ENCODE measurements at regions not wholly inside any gene's neighbourhood (a gene's known extent, or its start where the extent isn't known, plus 50 kb on each side); places are given as distances from the start of the nearest gene placed in this dataset.

DNA sequence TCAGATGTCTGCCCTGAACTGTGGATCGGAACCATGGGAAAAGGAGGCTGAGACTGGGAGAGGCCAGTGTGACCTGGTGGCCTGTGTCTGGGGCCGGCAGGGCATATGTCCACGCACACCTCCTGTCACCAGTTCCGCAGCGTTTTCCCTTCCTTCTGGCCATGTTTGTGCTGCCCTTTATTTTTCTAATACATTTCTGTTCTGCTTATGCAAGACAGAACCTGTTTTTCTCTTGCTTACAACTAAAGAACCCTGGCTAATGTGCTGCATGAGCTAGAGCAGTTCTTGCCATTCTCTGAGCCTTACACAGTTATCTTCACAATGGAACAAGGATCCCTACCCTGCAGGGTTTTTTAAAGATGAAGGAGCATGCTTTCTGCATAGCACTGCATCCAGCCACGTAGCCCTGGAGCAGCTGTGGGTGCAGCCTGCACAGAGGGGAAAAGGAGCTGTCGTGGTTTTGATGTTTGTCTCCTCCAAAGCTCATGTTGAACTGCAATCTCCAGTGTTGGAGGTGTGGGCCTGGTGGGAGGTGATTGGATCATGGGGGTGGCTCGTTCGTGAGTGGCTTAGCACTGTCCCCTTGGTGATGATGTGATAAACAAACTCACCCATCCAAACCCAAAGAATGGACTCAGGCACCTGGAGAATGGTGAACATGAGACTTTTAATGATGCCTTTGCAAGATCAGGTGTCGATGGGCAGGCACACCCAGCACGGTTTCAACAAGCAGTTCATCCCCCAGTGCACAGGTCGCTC lies 84.8 kb upstream of the SHANK2 start:
- Histone ChIP-seq H3K36me3 (ENCODE audit: control insufficient read depth in 2 of 2, extremely low read depth in 1 of 2, insufficient read depth in 2 of 2, low read length in 2 of 2) (no peaks in the 10 kb centered on the region), H4K20me1 (ENCODE audit: control insufficient read depth, extremely low read depth, insufficient read depth, low read length) (no peaks in the 10 kb centered on the region), H3K79me2 (ENCODE audit: control insufficient read depth, insufficient read depth, low read length) (no peaks in the 10 kb centered on the region), H3K4me1 (ENCODE audit: control insufficient read depth, extremely low read depth, insufficient read depth, low read length) (peaks cover 11% of the 10 kb centered on the region), H3K27ac (ENCODE audit: control insufficient read depth, insufficient read depth, low read length) (no peak overlapping the region), H2AFZ (ENCODE audit: control insufficient read depth, low read length) (no peak overlapping the region), H3K9me1 (ENCODE audit: control insufficient read depth, extremely low read depth, insufficient read depth, low read length) (no peaks in the 10 kb centered on the region), H3K27me3 (ENCODE audit: control insufficient read depth, extremely low read depth, insufficient read depth, low read length) (no peaks in the 10 kb centered on the region), H3K4me3 (ENCODE audit: control insufficient read depth in 2 of 3, extremely low read depth in 1 of 3, insufficient read depth in 2 of 3, low read depth in 1 of 3, low read length in 3 of 3) (no peak overlapping the region), H3K4me2 (ENCODE audit: control insufficient read depth, extremely low read depth, insufficient read depth, low read depth, low read length) (no peak overlapping the region), H3K9ac (ENCODE audit: control insufficient read depth, extremely low read depth, insufficient read depth, low read length) (no peak overlapping the region), H3K9me3 (ENCODE audit: control insufficient read depth, low read depth, low read length) (no peaks in the 10 kb centered on the region)
- dilution Hi-C loops (cut with MboI; ENCODE audit: extremely low pct_ligation_motif_present, low sequenced_read_pairs), result no loop called here
- FAIRE-seq (no peak), DNase-seq (ENCODE audit: low read depth, low spot score) (no peak)
- TF ChIP-seq EZH2 (IDR thresholded peaks at IDR 0.05; ENCODE audit: low read length) (no peak), CTCF (optimal IDR thresholded peaks at IDR 0.05 in 1 of 3, IDR thresholded peaks at IDR 0.05 in 1 of 3, conservative IDR thresholded peaks at IDR 0.05 in 1 of 3; ENCODE audit: extremely low read depth in 1 of 3, insufficient read depth in 2 of 3, low read length in 3 of 3) (no peak)

- no peak for FAIRE-seq
Observed at GRCh38 chr11:71336176-71336995, 84.0 kb upstream of the SHANK2 start.

More at GRCh38 chr11:71336176-71336995, 84.0 kb upstream of the SHANK2 start:
- H2AFZ ChIP-seq (ENCODE audit: control insufficient read depth, low read length), result no peak overlapping the region
- H3K27ac ChIP-seq (ENCODE audit: control insufficient read depth, insufficient read depth, low read length), result no peak overlapping the region
- no peaks in the 10 kb centered on the region for H3K9me3 ChIP-seq (ENCODE audit: control insufficient read depth, low read depth, low read length)
- no peaks in the 10 kb centered on the region for H3K9me1 ChIP-seq (ENCODE audit: control insufficient read depth, extremely low read depth, insufficient read depth, low read length)
- no peaks in the 10 kb centered on the region for H3K36me3 ChIP-seq (ENCODE audit: control insufficient read depth in 2 of 2, extremely low read depth in 1 of 2, insufficient read depth in 2 of 2, low read length in 2 of 2)
- DNase-seq (ENCODE audit: low read depth, low spot score), result no peak
- H3K27me3 ChIP-seq (ENCODE audit: control insufficient read depth, extremely low read depth, insufficient read depth, low read length), result no peaks in the 10 kb centered on the region
- H3K4me2 ChIP-seq (ENCODE audit: control insufficient read depth, extremely low read depth, insufficient read depth, low read depth, low read length), result no peak overlapping the region
- no peaks in the 10 kb centered on the region for H3K79me2 ChIP-seq (ENCODE audit: control insufficient read depth, insufficient read depth, low read length)
- peaks cover 11% of the 10 kb centered on the region for H3K4me1 ChIP-seq (ENCODE audit: control insufficient read depth, extremely low read depth, insufficient read depth, low read length)
- H4K20me1 ChIP-seq (ENCODE audit: control insufficient read depth, extremely low read depth, insufficient read depth, low read length), result no peaks in the 10 kb centered on the region
- dilution Hi-C loops (cut with MboI; ENCODE audit: extremely low pct_ligation_motif_present, low sequenced_read_pairs), result no loop called here
- no peak overlapping the region for H3K9ac ChIP-seq (ENCODE audit: control insufficient read depth, extremely low read depth, insufficient read depth, low read length)
- no peak overlapping the region for H3K4me3 ChIP-seq (ENCODE audit: control insufficient read depth in 2 of 3, extremely low read depth in 1 of 3, insufficient read depth in 2 of 3, low read depth in 1 of 3, low read length in 3 of 3)
- TF ChIP-seq EZH2 (IDR thresholded peaks at IDR 0.05; ENCODE audit: low read length) (no peak), CTCF (optimal IDR thresholded peaks at IDR 0.05 in 1 of 3, IDR thresholded peaks at IDR 0.05 in 1 of 3, conservative IDR thresholded peaks at IDR 0.05 in 1 of 3; ENCODE audit: extremely low read depth in 1 of 3, insufficient read depth in 2 of 3, low read length in 3 of 3) (no peak)
